Right lobe of liver (tissue), 6 donors: ENCODE measurements at regions not wholly inside any gene's neighbourhood (a gene's known extent, or its start where the extent isn't known, plus 50 kb on each side); places are given as distances from the start of the nearest gene placed in this dataset.

Source experiments
- ATAC-seq, 4 donors: fragments of 200-7000 bp; cut with Tn5 transposase; one replicate each; pipeline ENCODE4 v1.9.1; 2020; ENCODE audit warnings: mild to moderate bottlenecking in 4 of 4, moderate library complexity in 4 of 4
- DNase-seq, 3 donors: peaks; one replicate each; pipeline ENCODE4 v3.0.0-alpha.2; 2020
- H3K27ac ChIP-seq, 3 donors: fragments of 200-600 bp; one replicate each; pipeline ENCODE4 v1.8.0; 2022
- H3K27me3 ChIP-seq, 2 donors: fragments of 200-600 bp; one replicate each; pipeline ENCODE4 v1.8.0; 2022
- H3K36me3 ChIP-seq, 4 donors: fragments of 200-600 bp; sonication (generic) in 1 of 4; one replicate each; pipeline versions ENCODE4 v1.5.1 to v1.8.0; 2017 to 2022; ENCODE audit warnings: control low read depth in 1 of 4
- H3K4me1 ChIP-seq, 4 donors: fragments of 200-600 bp; sonication (generic) in 1 of 4; one replicate each; pipeline versions ENCODE4 v1.5.1 to v1.8.0; 2017 to 2022; ENCODE audit warnings: control low read depth in 1 of 4
- H3K4me3 ChIP-seq, 3 donors: fragments of 200-600 bp; one replicate each; pipeline ENCODE4 v1.8.0; 2022
- H3K9me3 ChIP-seq, 4 donors: fragments of 200-600 bp; sonication (generic) in 1 of 4; one replicate each; pipeline versions ENCODE4 v1.5.1 to v1.8.0; 2017 to 2022; ENCODE audit warnings: control low read depth in 1 of 4
- CTCF ChIP-seq, 4 donors: fragments of 200-600 bp in 3 of 4; fragments of 450-650 bp in 1 of 4; IDR thresholded peaks; one replicate each; pipeline versions ENCODE4 v1.5.1 to v1.8.0; 2016 to 2022; ENCODE audit warnings: antibody characterized with exemption in 4 of 4, mild to moderate bottlenecking in 2 of 4
- POLR2A ChIP-seq: fragments of 450-650 bp; IDR thresholded peaks from one replicate; pipeline ENCODE4 v1.6.1; 2017; ENCODE audit warnings: antibody characterized with exemption, mild to moderate bottlenecking
- WGBS: methylation state at CpG from one replicate; pipeline ENCODE4 v1.1.6; 2018; ENCODE audit warnings: low coverage, low lambda C conversion rate; ENCODE audit not compliant: insufficient coverage; ENCODE audit errors: missing lambda C conversion rate; 5-methylcytosine and 5-hydroxymethylcytosine counted together
- intact Hi-C, 2 donors: fragments of 100-400 bp; cut with DNase I; formaldehyde crosslinking; loops; one replicate each; pipeline versions ENCODE4 v1.11.2 to v1.14.1; 2022
- donor health status: DM: no; HTN: yes; CAD: no.
- donor health status: DM: no; HTN: no; CAD: no.
- donor health status: DM: no; HTN: no; CAD: no.
- donor health status: DM: no; HTN: yes; CAD: no.
- donor health status: DM: no; HTN: yes; CAD: no.

GRCh38 chr16:85424260-85425073 is 188.7 kb upstream of the GSE1 start:
- no peaks in the 10 kb centered on the region for H3K36me3 ChIP-seq
- DNase-seq (peak; percentile 18 to 48 (median 41)), ATAC-seq (no peak)
- intact Hi-C loops, result loop anchor here (5.0 to 10.0 kb wide), 3 partner anchors 120 to 183 kb away; no protein-coding TSS in a partner anchor
- no peak overlapping the region for H3K27ac ChIP-seq
- 93% methylated on average over 15 of the region's 35 CpGs for WGBS
- no peaks in the 10 kb centered on the region for H3K27me3 ChIP-seq
- TF ChIP-seq CTCF (IDR thresholded peaks at IDR 0.05), result no peak
- no peak for TF ChIP-seq POLR2A
- H3K4me1 ChIP-seq, result peaks cover 0 to 21% (median 8%) of the 10 kb centered on the region in 4 donors
- no peaks in the 10 kb centered on the region for H3K9me3 ChIP-seq
- no peak overlapping the region for H3K4me3 ChIP-seq

- Histone ChIP-seq H3K36me3 (no peaks in the 10 kb centered on the region), H3K9me3 (no peaks in the 10 kb centered on the region), H3K4me3 (no peak overlapping the region), H3K27ac (no peak overlapping the region), H3K27me3 (no peaks in the 10 kb centered on the region), H3K4me1 (peaks cover 0 to 21% (median 8%) of the 10 kb centered on the region in 4 donors)
- ATAC-seq (no peak), DNase-seq (peak; percentile 10 to 51 (median 33))
- TF ChIP-seq CTCF (IDR thresholded peaks at IDR 0.05) (no peak), POLR2A (no peak)
- 62% methylated on average over 5 of the region's 17 CpGs for WGBS
- intact Hi-C loops, result loop anchor here in 1 of 2 donors (10.0 kb wide), 1 partner anchor 120 kb away; no protein-coding TSS in a partner anchor
Observed at GRCh38 chr16:85425074-85425662, 188.0 kb upstream of the GSE1 start.

GRCh38 chr16:85426806-85427205 is 186.3 kb upstream of the GSE1 start:
- intact Hi-C loops, result loop anchor here in 1 of 2 donors (10.0 kb wide), 1 partner anchor 118 kb away; no protein-coding TSS in a partner anchor
- peaks cover 0 to 14% (median 6%) of the 10 kb centered on the region in 4 donors for H3K4me1 ChIP-seq

More at GRCh38 chr16:85426806-85427205, 186.3 kb upstream of the GSE1 start:
- H3K4me3 ChIP-seq, result no peak overlapping the region
- no peak for TF ChIP-seq CTCF (IDR thresholded peaks at IDR 0.05)
- H3K9me3 ChIP-seq, result no peaks in the 10 kb centered on the region
- no CpG with 5 or more reads among the region's 2 CpGs for WGBS
- H3K27me3 ChIP-seq, result no peaks in the 10 kb centered on the region
- DNase-seq (peak in 1 of 3 donors; percentile 35), ATAC-seq (no peak)
- H3K27ac ChIP-seq, result no peak overlapping the region
- no peaks in the 10 kb centered on the region for H3K36me3 ChIP-seq
